H9 (cell line): ENCODE measurements at regions not wholly inside any gene's neighbourhood (a gene's known extent, or its start where the extent isn't known, plus 50 kb on each side); places are given as distances from the start of the nearest gene placed in this dataset.

Experiments used
- DNase-seq: peaks from one replicate; pipeline ENCODE4 v3.0.0-alpha.2; 2017
- H2AFZ ChIP-seq: one replicate; pipeline ENCODE4 v1.6.1; 2013; ENCODE audit warnings: mild to moderate bottlenecking, low read length, control low read depth, moderate library complexity
- H2AK5ac ChIP-seq: 2 replicates; pipeline ENCODE4 v1.6.1; 2013; ENCODE audit warnings: low read length, control low read depth, mixed read lengths; ENCODE audit not compliant: insufficient read length
- H2BK120ac ChIP-seq: one replicate; pipeline ENCODE4 v1.6.1; 2013; ENCODE audit warnings: low read depth, mild to moderate bottlenecking, low read length, control low read depth, inconsistent platforms; ENCODE audit not compliant: poor library complexity, severe bottlenecking
- H2BK12ac ChIP-seq: 2 replicates; pipeline ENCODE4 v1.6.1; 2013; ENCODE audit warnings: low read length, control low read depth, mixed read lengths, low read depth; ENCODE audit not compliant: insufficient read length
- H2BK15ac ChIP-seq: 2 replicates; pipeline ENCODE4 v1.6.1; 2013; ENCODE audit warnings: low read depth, low read length, control low read depth
- H2BK20ac ChIP-seq: one replicate; pipeline ENCODE4 v1.6.1; 2013; ENCODE audit warnings: low read depth, mild to moderate bottlenecking, low read length, control low read depth, inconsistent platforms; ENCODE audit not compliant: poor library complexity, severe bottlenecking
- H2BK5ac ChIP-seq: 2 replicates; pipeline ENCODE4 v1.6.1; 2013; ENCODE audit warnings: low read length, control low read depth, mixed read lengths; ENCODE audit not compliant: insufficient read length
- H3K14ac ChIP-seq: 2 replicates; pipeline ENCODE4 v1.6.1; 2013; ENCODE audit warnings: low read length, control low read depth; ENCODE audit not compliant: insufficient read depth
- H3K18ac ChIP-seq: 2 replicates; pipeline ENCODE4 v1.6.1; 2013; ENCODE audit warnings: low read depth, mild to moderate bottlenecking, mixed read lengths, low read length, control low read depth; ENCODE audit not compliant: insufficient read length
- H3K23ac ChIP-seq: 2 replicates; pipeline ENCODE4 v1.6.1; 2013; ENCODE audit warnings: low read length, control low read depth, mixed read lengths, low read depth; ENCODE audit not compliant: insufficient read length
- H3K23me2 ChIP-seq: 2 replicates; pipeline ENCODE4 v1.6.1; 2013; ENCODE audit warnings: low read depth, mild to moderate bottlenecking, mixed read lengths, low read length, control low read depth; ENCODE audit not compliant: insufficient read length, poor library complexity, severe bottlenecking
- H3K27ac ChIP-seq: 2 replicates; pipeline ENCODE4 v1.5.1; 2013; ENCODE audit warnings: low read length, control low read depth, mixed read lengths, low read depth; ENCODE audit not compliant: insufficient read length
- H3K27me3 ChIP-seq: 2 replicates; pipeline ENCODE4 v1.6.1; 2013; ENCODE audit warnings: low read length, control low read depth, inconsistent platforms; ENCODE audit not compliant: insufficient read depth
- H3K4ac ChIP-seq: 2 replicates; pipeline ENCODE4 v1.6.1; 2013; ENCODE audit warnings: low read depth, mild to moderate bottlenecking, control low read depth, inconsistent platforms, low read length, moderate library complexity
- H3K4me1 ChIP-seq: 2 replicates; pipeline ENCODE4 v1.6.1; 2013; ENCODE audit warnings: low read length, control low read depth, inconsistent platforms; ENCODE audit not compliant: insufficient read depth
- H3K4me2 ChIP-seq: 2 replicates; pipeline ENCODE4 v1.6.1; 2013; ENCODE audit warnings: low read length, control low read depth, mixed read lengths; ENCODE audit not compliant: insufficient read length, insufficient read depth
- H3K56ac ChIP-seq: 2 replicates; pipeline ENCODE4 v1.6.1; 2013; ENCODE audit warnings: low read depth, mild to moderate bottlenecking, mixed read lengths, low read length, control low read depth; ENCODE audit not compliant: insufficient read length
- H3K79me1 ChIP-seq: 2 replicates; pipeline ENCODE4 v1.6.1; 2013; ENCODE audit warnings: low read depth, mild to moderate bottlenecking, moderate library complexity, low read length, control low read depth, inconsistent platforms; ENCODE audit not compliant: insufficient read depth, poor library complexity, severe bottlenecking
- H3K79me2 ChIP-seq: 2 replicates; pipeline ENCODE4 v1.6.1; 2013; ENCODE audit warnings: low read length, control low read depth, inconsistent platforms; ENCODE audit not compliant: insufficient read depth
- H3K9ac ChIP-seq: 2 replicates; pipeline ENCODE4 v1.6.1; 2013; ENCODE audit warnings: low read length, control low read depth, mixed read lengths; ENCODE audit not compliant: insufficient read length; ENCODE audit errors: extremely low read depth
- H3K9me3 ChIP-seq: one replicate; pipeline ENCODE4 v1.6.1; 2013; ENCODE audit warnings: low read depth, low read length, inconsistent platforms; ENCODE audit not compliant: control insufficient read depth
- H3T11ph ChIP-seq: one replicate; pipeline ENCODE4 v1.6.1; 2013; ENCODE audit warnings: mild to moderate bottlenecking, low read length, control low read depth, inconsistent platforms
- H4K20me1 ChIP-seq: one replicate; pipeline ENCODE4 v1.6.1; 2013; ENCODE audit not compliant: control insufficient read depth, insufficient read length, insufficient read depth
- H4K5ac ChIP-seq: 2 replicates; pipeline ENCODE4 v1.6.1; 2013; ENCODE audit warnings: low read depth, mild to moderate bottlenecking, mixed read lengths, low read length, control low read depth; ENCODE audit not compliant: insufficient read length
- H4K8ac ChIP-seq: replicated peaks from 2 replicates; pipeline ENCODE4 v1.6.1; 2013; ENCODE audit warnings: low read length, control low read depth, mixed read lengths, low read depth; ENCODE audit not compliant: insufficient read length
- H4K91ac ChIP-seq: 2 replicates; pipeline ENCODE4 v1.6.1; 2013; ENCODE audit warnings: low read depth, mild to moderate bottlenecking, moderate library complexity, mixed read lengths, low read length, control low read depth; ENCODE audit not compliant: insufficient read length
- H3K27ac Mint-ChIP-seq, 3 experiments: 2 replicates in 2 of 3; 3 replicates in 1 of 3; pipeline ENCODE4 v1.8.0; 2020 to 2021; ENCODE audit warnings: mixed read lengths in 3 of 3, mild to moderate bottlenecking in 1 of 3, moderate library complexity in 1 of 3
- H3K27me3 Mint-ChIP-seq: 2 replicates; pipeline ENCODE4 v1.8.0; 2021; ENCODE audit warnings: low read depth, mild to moderate bottlenecking, moderate library complexity, mixed read lengths
- H3K36me3 Mint-ChIP-seq, 3 experiments: 2 replicates in 2 of 3; 3 replicates in 1 of 3; pipeline ENCODE4 v1.8.0; 2020 to 2021; ENCODE audit warnings: low read depth in 3 of 3, mixed read lengths in 3 of 3; ENCODE audit not compliant: insufficient read depth in 1 of 3
- H3K4me1 Mint-ChIP-seq, 2 experiments: 2 replicates each; pipeline ENCODE4 v1.8.0; 2020; ENCODE audit warnings: mixed read lengths in 2 of 2
- H3K4me3 Mint-ChIP-seq, 2 experiments: 2 replicates in 1 of 2; 3 replicates in 1 of 2; pipeline ENCODE4 v1.8.0; 2020 to 2021; ENCODE audit warnings: mild to moderate bottlenecking in 2 of 2, mixed read lengths in 2 of 2, moderate library complexity in 1 of 2
- H3K9me3 Mint-ChIP-seq, 2 experiments: 2 replicates in 1 of 2; 3 replicates in 1 of 2; pipeline ENCODE4 v1.8.0; 2020; ENCODE audit warnings: mild to moderate bottlenecking in 2 of 2, mixed read lengths in 2 of 2, moderate library complexity in 1 of 2
- CTCF ChIP-seq: fragments of 200-600 bp; sonication (generic); conservative IDR thresholded peaks from 3 replicates; pipeline ENCODE4 v1.8.0; 2021; ENCODE audit warnings: antibody characterized with exemption, mild to moderate bottlenecking
- whole genome bisulfite sequencing: extraction: QIAGEN DNeasy Blood & Tissue Kit; methylation state at CpG from one replicate; pipeline ENCODE4 v1.1.7; 2013; ENCODE audit warnings: missing lambda C conversion rate, low lambda C conversion rate, mixed read lengths; ENCODE audit not compliant: insufficient read length; ENCODE audit errors: extremely low coverage; 5-methylcytosine and 5-hydroxymethylcytosine counted together

- H2BK12ac ChIP-seq: no peak overlapping the region
- no peak overlapping the region for H2BK15ac ChIP-seq
- H3K56ac ChIP-seq: no peak overlapping the region
- H3K18ac ChIP-seq: no peak overlapping the region
- no peaks in the 10 kb centered on the region for H3K79me1 ChIP-seq
- no peak overlapping the region for H2BK120ac ChIP-seq
- no peaks in the 10 kb centered on the region for H3K23me2 ChIP-seq
- no peak overlapping the region for H2BK20ac ChIP-seq
- no peak overlapping the region for H3K27ac ChIP-seq
- Mint-ChIP-seq H3K4me1 (peaks cover 13 to 25% of the 10 kb centered on the region in 2 experiments), H3K27me3 (no peaks in the 10 kb centered on the region), H3K9me3 (peaks cover 0 to 3% of the 10 kb centered on the region in 2 experiments; a peak in 2 of 5 replicates), H3K27ac (peak overlapping the region in 2 of 3 experiments; percentile 23 to 69; a peak in 4 of 7 replicates), H3K36me3 (0 out of 7 replicates have a peak, but pooled peaks cover 0 to 4% (median 0%) of the 10 kb centered on the region in 3 experiments), H3K4me3 (no peak overlapping the region)
- no peak overlapping the region for H4K91ac ChIP-seq
- no peak overlapping the region for H4K8ac ChIP-seq
- H3K14ac ChIP-seq: no peak overlapping the region
- no peak overlapping the region for H4K5ac ChIP-seq
- H3K4me2 ChIP-seq: no peak overlapping the region
- H4K20me1 ChIP-seq: no peaks in the 10 kb centered on the region
- H2BK5ac ChIP-seq: no peak overlapping the region
- no peaks in the 10 kb centered on the region for H3K79me2 ChIP-seq
- H3K4me1 ChIP-seq: no peaks in the 10 kb centered on the region
- H3K4ac ChIP-seq: no peak overlapping the region
- H3K9me3 ChIP-seq: no peaks in the 10 kb centered on the region
- no peak for TF ChIP-seq CTCF
- no peak for DNase-seq
- WGBS: no CpG with 5 or more reads among the region's 3 CpGs
- no peak overlapping the region for H2AFZ ChIP-seq
- no peak overlapping the region for H3T11ph ChIP-seq
- H3K23ac ChIP-seq: no peak overlapping the region
- no peak overlapping the region for H2AK5ac ChIP-seq
- no peaks in the 10 kb centered on the region for H3K27me3 ChIP-seq
- H3K9ac ChIP-seq: no peak overlapping the region
Measured at GRCh38 chr4:30460818-30461217, 259.4 kb upstream of the PCDH7 start.
